IMR-90 (cell line): ENCODE measurements at regions not wholly inside any gene's neighbourhood (a gene's known extent, or its start where the extent isn't known, plus 50 kb on each side); places are given as distances from the start of the nearest gene placed in this dataset.

Experiments used
- CHD1 ChIP-seq: IDR thresholded peaks from 2 replicates; pipeline ENCODE4 v1.6.1; 2012; ENCODE audit warnings: low read depth, low read length, improper control_type of control experiment
- CTCF ChIP-seq: conservative IDR thresholded peaks from 2 replicates; pipeline ENCODE4 v1.5.1; 2012; ENCODE audit warnings: mild to moderate bottlenecking, low read depth, low read length, improper control_type of control experiment
- ELK1 ChIP-seq: fragments of 150-350 bp; IDR thresholded peaks from 2 replicates; pipeline ENCODE4 v1.6.1; 2016; ENCODE audit warnings: low read depth, mild to moderate bottlenecking, low read length, moderate library complexity, borderline replicate concordance
- FOS ChIP-seq: fragments of 150-350 bp; IDR thresholded peaks from 2 replicates; pipeline ENCODE4 v1.6.1; 2016; ENCODE audit warnings: low read depth, low read length
- MXI1 ChIP-seq: IDR thresholded peaks from 2 replicates; pipeline ENCODE4 v1.6.1; 2012; ENCODE audit warnings: low read depth, mild to moderate bottlenecking, low read length, moderate library complexity, borderline replicate concordance
- POLR2A ChIP-seq: IDR thresholded peaks from 2 replicates; pipeline ENCODE4 v1.6.1; 2012; ENCODE audit warnings: mild to moderate bottlenecking, low read depth, low read length
- RAD21 ChIP-seq: IDR thresholded peaks from 2 replicates; pipeline ENCODE4 v1.6.1; 2012; ENCODE audit warnings: low read length, improper control_type of control experiment
- RCOR1 ChIP-seq: IDR thresholded peaks from 2 replicates; pipeline ENCODE4 v1.6.1; 2012; ENCODE audit warnings: mild to moderate bottlenecking, low read length, improper control_type of control experiment; ENCODE audit not compliant: insufficient replicate concordance
- RFX5 ChIP-seq: IDR thresholded peaks from 2 replicates; pipeline ENCODE4 v1.8.0; 2012; ENCODE audit warnings: low read depth, mild to moderate bottlenecking, low read length, moderate library complexity
- SMC3 ChIP-seq: fragments of 150-350 bp; IDR thresholded peaks from 2 replicates; pipeline ENCODE4 v1.6.1; 2016; ENCODE audit warnings: low read depth, mild to moderate bottlenecking, antibody characterized with exemption, low read length, moderate library complexity
- USF2 ChIP-seq: fragments of 150-350 bp; IDR thresholded peaks from 2 replicates; pipeline ENCODE4 v1.6.1; 2017; ENCODE audit warnings: mild to moderate bottlenecking, antibody characterized with exemption, low read length, low read depth

GRCh38 chr4:153927451-153927850, 138.6 kb upstream of the SFRP2 start:
- no peak for TF ChIP-seq CTCF
- TF ChIP-seq POLR2A, result no peak
- no peak for TF ChIP-seq RFX5
- TF ChIP-seq USF2, result no peak
- no peak for TF ChIP-seq MXI1
- TF ChIP-seq RAD21, result no peak
- no peak for TF ChIP-seq SMC3
- no peak for TF ChIP-seq FOS
- TF ChIP-seq RCOR1, result no peak
- TF ChIP-seq CHD1, result no peak
- TF ChIP-seq ELK1, result no peak
